SH-SY5Y (cell line): ENCODE measurements at regions not wholly inside any gene's neighbourhood (a gene's known extent, or its start where the extent isn't known, plus 50 kb on each side); places are given as distances from the start of the nearest gene placed in this dataset.

Experiments
- GATA2 ChIP-seq: IDR thresholded peaks from 2 replicates; pipeline ENCODE4 v1.6.1; 2011; ENCODE audit warnings: mild to moderate bottlenecking, low read depth, low read length
- GATA3 ChIP-seq: IDR thresholded peaks from 2 replicates; pipeline ENCODE4 v1.6.1; 2011; ENCODE audit warnings: low read depth, mild to moderate bottlenecking, low read length, moderate library complexity

DNA sequence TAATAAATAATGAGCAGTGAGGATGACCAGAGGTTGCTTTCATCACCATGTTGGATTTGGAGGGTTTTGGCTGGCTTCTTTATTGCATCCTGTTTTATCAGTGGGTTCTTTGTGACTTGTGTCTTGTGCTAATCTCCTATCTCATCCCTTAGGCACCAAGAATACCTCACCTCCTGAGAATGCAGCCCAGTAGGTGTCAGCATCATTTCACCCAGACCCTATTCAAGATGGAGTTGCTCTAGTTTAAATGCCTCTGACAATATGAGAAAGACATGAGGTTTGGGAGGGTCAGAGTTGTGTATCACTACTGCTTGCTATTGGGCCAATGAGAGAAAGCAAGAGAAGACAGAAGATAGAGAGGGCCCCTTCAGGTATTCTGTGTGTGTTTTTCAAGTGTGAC, 592.2 kb downstream of the ETNK1 start:
- TF ChIP-seq GATA2 (no peak), GATA3 (no peak)
